ENCODE measurements at regions not wholly inside any gene's neighbourhood (a gene's known extent, or its start where the extent isn't known, plus 50 kb on each side); places are given as distances from the start of the nearest gene placed in this dataset.

- TF ChIP-seq CTCF (IDR thresholded peaks at IDR 0.05) (no peak), POLR2A (IDR thresholded peaks at IDR 0.05) (no peak)
Observed at GRCh38 chr6:111980971-111981840, 72.7 kb upstream of the CCN6 start.
